ENCODE measurements at regions not wholly inside any gene's neighbourhood (a gene's known extent, or its start where the extent isn't known, plus 50 kb on each side); places are given as distances from the start of the nearest gene placed in this dataset.
"Not testable (repeated sequence)": the region's sequence is repeated elsewhere in the genome, so short reads cannot be mapped to it uniquely, and the experiment has no call there.

DNA sequence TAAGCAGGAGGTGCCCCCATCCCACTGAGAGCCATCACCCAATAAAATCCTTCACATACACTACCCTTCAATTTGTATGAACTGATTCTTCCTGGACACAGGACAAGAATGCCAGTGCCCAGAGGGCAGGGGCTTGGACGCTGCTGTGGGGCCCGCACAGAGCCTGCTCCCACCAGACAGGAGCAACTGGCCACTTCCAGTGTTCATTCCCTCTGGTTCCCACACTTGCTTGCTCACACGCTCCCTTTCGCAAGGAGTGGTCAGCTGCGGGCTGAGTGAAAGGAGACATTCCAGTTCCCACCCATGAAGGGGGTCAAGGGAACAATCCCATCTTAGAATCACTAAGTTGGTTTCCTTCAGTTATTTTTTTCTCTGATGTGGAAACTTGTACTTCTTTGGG lies 314.5 kb upstream of the ACO1 start:
- in situ Hi-C loops (cut with HindIII; ENCODE audit: low pct_unique_long_range_greater_than_20kb, low sequenced_read_pairs), result no loop called here
- no peak for DNase-seq (ENCODE audit: low read depth)

- no peak for DNase-seq (ENCODE audit: low read depth)
- in situ Hi-C loops (cut with HindIII; ENCODE audit: low pct_unique_long_range_greater_than_20kb, low sequenced_read_pairs), result no loop called here
These were observed 311.9 kb upstream of the ACO1 start for GRCh38 chr9:32072570-32072969.

DNA sequence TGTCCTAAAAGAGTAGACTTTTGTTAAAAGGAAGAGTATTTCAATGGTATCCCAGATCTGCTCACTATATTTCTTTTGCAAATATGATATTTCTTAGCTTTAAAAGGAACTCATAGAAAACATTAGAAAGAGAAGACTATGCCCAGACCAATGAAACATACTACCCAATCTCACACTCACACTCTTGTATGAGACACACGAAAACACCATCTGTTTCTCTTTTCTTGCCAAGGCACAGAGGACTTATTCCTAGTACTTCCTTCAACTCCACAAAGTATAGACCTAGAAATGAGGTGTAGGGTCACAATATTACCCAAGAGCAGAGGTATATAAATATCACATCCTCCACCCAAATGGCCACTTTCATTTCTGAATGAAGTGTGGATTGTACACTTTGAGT lies 292.4 kb upstream of the ACO1 start:
- in situ Hi-C loops (cut with HindIII; ENCODE audit: low pct_unique_long_range_greater_than_20kb, low sequenced_read_pairs), result no loop called here
- no peak for DNase-seq (ENCODE audit: low read depth)

- DNase-seq (ENCODE audit: low read depth), result no peak
- in situ Hi-C loops (cut with HindIII; ENCODE audit: low pct_unique_long_range_greater_than_20kb, low sequenced_read_pairs), result no loop called here
These were observed 267.2 kb upstream of the ACO1 start for GRCh38 chr9:32117291-32117690.

DNA sequence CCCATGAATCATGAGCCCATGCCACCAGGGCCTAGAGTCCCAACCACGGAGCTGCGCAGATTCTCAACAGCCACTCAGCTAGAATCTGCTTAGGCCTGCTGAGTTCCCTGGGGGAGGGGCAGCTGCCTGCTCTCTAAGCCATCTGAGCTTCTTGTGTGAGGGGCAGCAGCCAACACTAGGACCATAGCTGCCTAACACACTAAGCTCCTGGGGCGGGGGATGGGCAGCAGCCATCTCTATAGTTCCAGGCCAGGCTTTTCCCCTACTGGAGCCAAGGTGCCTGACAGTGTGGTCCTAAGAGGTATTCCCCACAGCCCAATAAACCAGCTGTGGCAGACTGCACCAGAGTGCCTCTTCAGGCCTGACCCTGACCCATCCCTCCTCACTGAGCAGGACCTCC lies 255.9 kb upstream of the ACO1 start:
- no peak for DNase-seq (ENCODE audit: low read depth)
- in situ Hi-C loops (cut with HindIII; ENCODE audit: low pct_unique_long_range_greater_than_20kb, low sequenced_read_pairs), result no loop called here

- DNase-seq (ENCODE audit: low read depth); in situ Hi-C loops (cut with HindIII; ENCODE audit: low pct_unique_long_range_greater_than_20kb, low sequenced_read_pairs): not testable (repeated sequence)
These were observed 253.7 kb upstream of the ACO1 start for GRCh38 chr9:32130709-32131108.

GRCh38 chr9:32136700-32137339 lies 247.6 kb upstream of the ACO1 start:
- in situ Hi-C loops (cut with HindIII; ENCODE audit: low pct_unique_long_range_greater_than_20kb, low sequenced_read_pairs), result no loop called here
- no peak for DNase-seq (ENCODE audit: low read depth)

DNA sequence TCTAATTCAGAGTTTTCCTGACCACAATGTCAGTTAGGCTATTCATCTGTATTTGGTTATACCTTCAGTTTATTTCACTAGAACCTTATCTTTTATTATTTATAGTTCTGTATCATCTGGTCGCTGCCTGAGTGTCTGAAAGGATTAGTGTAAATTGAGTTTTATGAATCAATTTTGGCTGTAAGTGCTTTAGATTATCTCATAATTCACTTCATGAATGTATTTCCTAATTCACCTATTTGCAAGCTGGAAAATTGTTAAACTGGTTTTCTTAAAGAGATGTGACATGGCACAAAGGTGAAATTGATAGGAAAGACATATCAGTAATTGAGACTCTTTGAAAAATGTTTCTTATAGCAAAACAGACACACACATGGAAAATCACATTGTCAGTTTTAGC lies 242.4 kb upstream of the ACO1 start:
- in situ Hi-C loops (cut with HindIII; ENCODE audit: low pct_unique_long_range_greater_than_20kb, low sequenced_read_pairs), result no loop called here
- DNase-seq (ENCODE audit: low read depth), result no peak

DNA sequence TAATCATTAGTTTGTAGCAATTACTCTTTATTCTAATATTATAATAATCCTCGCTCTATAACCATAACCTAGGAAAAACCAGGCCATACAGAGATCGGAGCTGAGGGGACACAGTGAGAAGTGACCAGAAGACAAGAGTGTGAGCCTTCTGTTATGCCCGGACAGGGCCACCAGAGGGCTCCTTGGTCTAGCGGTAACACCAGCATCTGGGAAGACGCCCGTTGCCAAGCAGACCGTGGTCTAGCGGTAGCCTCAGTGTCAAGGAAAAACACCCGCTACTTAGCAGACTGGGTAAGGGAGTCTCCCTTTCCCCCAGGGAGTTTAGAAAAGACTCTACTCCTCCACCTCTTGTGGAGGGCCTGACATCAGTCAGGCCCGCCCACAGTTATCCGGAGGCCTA lies 235.9 kb upstream of the ACO1 start:
- in situ Hi-C loops (cut with HindIII; ENCODE audit: low pct_unique_long_range_greater_than_20kb, low sequenced_read_pairs); DNase-seq (ENCODE audit: low read depth): not testable (repeated sequence)

DNA sequence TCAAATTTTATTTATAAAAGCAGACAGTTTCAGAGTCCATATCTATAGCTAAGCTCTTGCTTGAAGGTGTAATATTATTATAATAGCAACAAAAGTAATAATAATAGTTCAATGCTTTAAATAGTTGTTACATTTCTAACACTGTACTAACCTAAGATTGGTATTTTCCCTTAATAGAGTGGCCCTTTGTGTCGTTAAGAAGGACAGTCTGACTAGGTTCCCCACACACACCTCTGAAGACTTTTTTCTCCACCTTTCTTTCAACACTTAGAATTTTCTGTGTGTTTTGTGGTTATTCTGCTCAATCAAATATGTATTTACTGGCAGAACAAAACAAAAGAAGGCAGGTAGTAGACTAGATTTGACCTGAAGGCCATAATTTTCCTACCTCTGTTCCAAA lies 223.2 kb upstream of the ACO1 start:
- in situ Hi-C loops (cut with HindIII; ENCODE audit: low pct_unique_long_range_greater_than_20kb, low sequenced_read_pairs), result no loop called here
- DNase-seq (ENCODE audit: low read depth), result no peak

GRCh38 chr9:32161720-32162119 lies 222.7 kb upstream of the ACO1 start:
- DNase-seq (ENCODE audit: low read depth), result no peak
- in situ Hi-C loops (cut with HindIII; ENCODE audit: low pct_unique_long_range_greater_than_20kb, low sequenced_read_pairs), result no loop called here

DNA sequence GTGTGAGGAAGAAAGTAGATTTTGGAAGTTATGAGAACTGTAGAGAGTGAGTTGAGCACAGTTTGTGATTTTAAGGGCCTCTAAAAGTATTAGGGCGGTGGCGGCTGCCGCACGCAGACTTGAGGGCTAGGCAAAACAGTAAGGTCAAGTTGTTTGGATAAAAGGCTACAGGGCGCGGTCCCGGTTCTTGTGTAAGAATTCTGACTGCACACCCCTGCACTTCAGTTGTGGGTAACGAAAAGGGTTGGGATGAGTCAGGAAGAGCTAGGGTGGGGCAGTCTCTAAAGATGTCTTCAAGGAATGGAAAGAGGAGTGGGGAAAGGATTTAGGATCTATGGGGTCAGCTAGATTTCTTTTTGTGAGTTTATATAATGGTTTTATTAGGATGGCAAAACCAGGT lies 218.1 kb upstream of the ACO1 start:
- DNase-seq (ENCODE audit: low read depth); in situ Hi-C loops (cut with HindIII; ENCODE audit: low pct_unique_long_range_greater_than_20kb, low sequenced_read_pairs): not testable (repeated sequence)

DNA sequence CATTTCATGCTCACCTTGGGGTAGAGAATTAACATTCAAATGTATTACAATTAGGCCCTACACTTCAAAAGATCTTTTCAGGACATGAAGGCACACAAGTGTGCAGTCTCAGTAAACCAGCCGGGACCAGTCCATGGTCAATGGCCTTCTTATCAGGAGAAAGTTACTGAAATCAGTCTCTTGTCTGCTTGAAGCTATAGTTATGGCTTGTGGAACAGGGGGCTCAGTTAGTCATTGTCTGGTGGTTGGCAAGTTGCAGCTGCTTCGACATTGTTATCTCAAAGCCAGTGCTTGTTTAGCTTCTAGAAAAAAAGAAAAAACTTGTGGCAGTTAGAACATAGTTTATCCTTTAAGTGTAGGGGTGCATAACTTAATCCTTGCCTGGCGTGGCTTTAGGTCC lies 213.1 kb upstream of the ACO1 start:
- in situ Hi-C loops (cut with HindIII; ENCODE audit: low pct_unique_long_range_greater_than_20kb, low sequenced_read_pairs), result no loop called here
- DNase-seq (ENCODE audit: low read depth), result no peak

DNA sequence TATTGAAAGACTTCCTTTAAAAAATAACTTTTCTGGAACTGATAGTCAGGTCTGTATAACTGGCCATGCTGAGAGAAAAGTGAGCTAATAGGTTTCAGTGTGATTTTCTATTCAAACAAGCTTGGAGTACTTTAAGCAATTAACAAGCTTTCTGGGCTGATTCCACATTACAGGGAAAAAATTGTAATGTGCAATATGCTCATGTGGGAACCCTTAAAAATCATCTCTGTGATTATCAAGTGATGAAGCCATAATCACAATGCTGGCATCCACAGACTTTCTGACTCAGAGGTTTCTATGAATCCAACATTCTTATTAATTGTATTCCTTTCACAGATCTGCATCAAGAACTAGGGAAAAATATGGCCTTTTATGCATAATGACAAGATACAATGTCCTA lies 212.2 kb upstream of the ACO1 start:
- DNase-seq (ENCODE audit: low read depth), result no peak
- in situ Hi-C loops (cut with HindIII; ENCODE audit: low pct_unique_long_range_greater_than_20kb, low sequenced_read_pairs), result no loop called here

GRCh38 chr9:32177396-32177795 lies 207.0 kb upstream of the ACO1 start:
- no peak for DNase-seq (ENCODE audit: low read depth)
- in situ Hi-C loops (cut with HindIII; ENCODE audit: low pct_unique_long_range_greater_than_20kb, low sequenced_read_pairs), result no loop called here

GRCh38 chr9:32180597-32180996 lies 203.8 kb upstream of the ACO1 start:
- no peak for DNase-seq (ENCODE audit: low read depth)
- in situ Hi-C loops (cut with HindIII; ENCODE audit: low pct_unique_long_range_greater_than_20kb, low sequenced_read_pairs), result no loop called here

DNA sequence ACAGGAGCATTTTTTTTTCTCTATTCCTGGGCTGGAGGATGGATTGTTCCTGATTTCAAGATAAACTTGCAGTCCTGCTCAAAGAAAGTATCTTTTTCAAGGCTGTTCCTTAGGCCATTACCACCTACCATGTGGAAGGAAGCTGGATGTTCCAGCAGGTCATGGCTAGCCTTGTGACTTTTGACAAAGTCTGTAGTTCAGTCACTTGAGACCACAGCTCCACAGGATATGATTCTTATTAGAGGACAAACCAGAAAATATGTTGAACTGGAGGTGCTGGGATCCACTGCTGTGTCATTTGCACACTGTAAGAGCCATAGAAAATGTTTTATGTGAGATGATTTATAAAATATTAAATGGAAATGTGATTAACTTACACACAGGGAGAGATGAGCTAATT lies 184.2 kb upstream of the ACO1 start:
- no peak for DNase-seq (ENCODE audit: low read depth)
- in situ Hi-C loops (cut with HindIII; ENCODE audit: low pct_unique_long_range_greater_than_20kb, low sequenced_read_pairs), result no loop called here

DNA sequence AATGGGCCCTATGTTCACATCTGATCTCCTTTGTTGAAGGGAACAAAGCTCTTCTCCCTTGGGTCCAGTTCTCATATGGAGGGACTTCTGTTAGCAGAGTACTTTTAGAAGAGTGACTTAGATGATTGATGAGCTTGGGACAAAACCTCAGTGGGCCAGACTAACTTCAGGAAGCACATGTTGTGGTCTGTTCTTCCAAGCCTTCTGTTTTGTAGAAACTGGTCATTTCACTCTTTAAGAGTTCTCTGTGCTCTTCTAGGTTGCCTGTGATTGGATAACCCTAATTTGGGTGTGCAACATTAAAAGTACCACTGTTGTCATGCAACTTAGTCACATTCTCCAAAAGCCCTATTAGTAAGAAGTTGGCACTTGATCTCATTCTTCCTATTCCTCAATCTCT lies 183.5 kb upstream of the ACO1 start:
- no peak for DNase-seq (ENCODE audit: low read depth)
- in situ Hi-C loops (cut with HindIII; ENCODE audit: low pct_unique_long_range_greater_than_20kb, low sequenced_read_pairs), result no loop called here

GRCh38 chr9:32209164-32209563 lies 175.3 kb upstream of the ACO1 start:
- DNase-seq (ENCODE audit: low read depth); in situ Hi-C loops (cut with HindIII; ENCODE audit: low pct_unique_long_range_greater_than_20kb, low sequenced_read_pairs): not testable (repeated sequence)

- in situ Hi-C loops (cut with HindIII; ENCODE audit: low pct_unique_long_range_greater_than_20kb, low sequenced_read_pairs), result no loop called here
- no peak for DNase-seq (ENCODE audit: low read depth)
These were observed 166.2 kb upstream of the ACO1 start for GRCh38 chr9:32218100-32218767.

Measured in Caki2 (cell line).